ENCODE measurements at regions not wholly inside any gene's neighbourhood (a gene's known extent, or its start where the extent isn't known, plus 50 kb on each side); places are given as distances from the start of the nearest gene placed in this dataset.

DNA sequence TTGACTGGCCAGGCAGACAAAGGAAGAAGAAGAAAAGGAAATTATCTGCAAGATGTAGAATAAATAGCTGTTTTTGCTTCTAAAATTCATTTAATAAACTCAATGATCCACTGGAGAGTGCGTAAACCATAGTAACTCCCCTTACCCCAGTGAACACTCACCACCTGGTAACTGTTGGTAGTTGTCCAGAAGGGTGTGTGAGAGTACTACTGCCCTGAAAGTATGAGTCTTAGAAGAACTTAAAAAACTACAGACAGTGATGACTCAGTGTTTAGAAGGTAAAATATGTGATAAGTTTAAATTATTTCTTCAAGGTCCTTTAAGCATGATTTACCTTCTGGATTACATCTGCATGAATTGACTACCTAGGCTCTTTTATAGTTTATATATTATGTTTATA, 53.0 kb upstream of the SEMA3A start:
- TF ChIP-seq, protein P1, sequence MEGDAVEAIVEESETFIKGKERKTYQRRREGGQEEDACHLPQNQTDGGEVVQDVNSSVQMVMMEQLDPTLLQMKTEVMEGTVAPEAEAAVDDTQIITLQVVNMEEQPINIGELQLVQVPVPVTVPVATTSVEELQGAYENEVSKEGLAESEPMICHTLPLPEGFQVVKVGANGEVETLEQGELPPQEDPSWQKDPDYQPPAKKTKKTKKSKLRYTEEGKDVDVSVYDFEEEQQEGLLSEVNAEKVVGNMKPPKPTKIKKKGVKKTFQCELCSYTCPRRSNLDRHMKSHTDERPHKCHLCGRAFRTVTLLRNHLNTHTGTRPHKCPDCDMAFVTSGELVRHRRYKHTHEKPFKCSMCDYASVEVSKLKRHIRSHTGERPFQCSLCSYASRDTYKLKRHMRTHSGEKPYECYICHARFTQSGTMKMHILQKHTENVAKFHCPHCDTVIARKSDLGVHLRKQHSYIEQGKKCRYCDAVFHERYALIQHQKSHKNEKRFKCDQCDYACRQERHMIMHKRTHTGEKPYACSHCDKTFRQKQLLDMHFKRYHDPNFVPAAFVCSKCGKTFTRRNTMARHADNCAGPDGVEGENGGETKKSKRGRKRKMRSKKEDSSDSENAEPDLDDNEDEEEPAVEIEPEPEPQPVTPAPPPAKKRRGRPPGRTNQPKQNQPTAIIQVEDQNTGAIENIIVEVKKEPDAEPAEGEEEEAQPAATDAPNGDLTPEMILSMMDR (conservative IDR thresholded peaks at IDR 0.05; ENCODE audit: low read length): no peak
- no peak for TF ChIP-seq EZH2phosphoT487 (IDR thresholded peaks at IDR 0.05; ENCODE audit: borderline replicate concordance)

All from Loucy (cell line).